ENCODE measurements at regions not wholly inside any gene's neighbourhood (a gene's known extent, or its start where the extent isn't known, plus 50 kb on each side); places are given as distances from the start of the nearest gene placed in this dataset.

DNA sequence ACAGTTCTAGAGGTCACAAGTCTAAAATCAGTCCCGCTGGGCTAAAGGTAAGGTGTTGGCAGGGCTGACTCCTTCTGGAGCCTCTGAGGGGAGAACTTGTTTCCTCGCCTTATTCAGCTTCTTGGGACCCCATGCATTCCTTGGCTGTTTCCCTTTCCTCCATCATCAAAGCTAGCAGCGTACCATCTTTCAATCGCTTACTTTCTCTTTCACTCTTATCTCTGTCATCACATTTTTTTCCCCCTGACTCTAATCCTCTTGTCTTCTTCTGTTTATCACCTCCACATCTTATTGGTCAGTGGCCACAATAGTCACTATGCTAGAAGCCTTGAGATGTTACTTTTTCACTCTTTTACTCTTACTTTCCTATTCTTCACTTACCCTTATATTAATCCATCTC lies 72.5 kb upstream of the SPEF2 start:
- no peak for DNase-seq
- Histone ChIP-seq H3K4me3 (no peak overlapping the region), H3K9me3 (peaks cover 0 to 10% (median 0%) of the 10 kb centered on the region in 8 donors), H3K27me3 (replicated peaks in 1 of 7) (no peaks in the 10 kb centered on the region), H3K36me3 (no peaks in the 10 kb centered on the region), H3K4me1 (no peaks in the 10 kb centered on the region), H3K27ac (no peak overlapping the region)
- intact Hi-C loops (cut with DNase I; ENCODE audit: low total_unique reads), result no loop called here
- TF ChIP-seq POLR2A (IDR thresholded peaks at IDR 0.05), result no peak
- TF ChIP-seq, protein P1, sequence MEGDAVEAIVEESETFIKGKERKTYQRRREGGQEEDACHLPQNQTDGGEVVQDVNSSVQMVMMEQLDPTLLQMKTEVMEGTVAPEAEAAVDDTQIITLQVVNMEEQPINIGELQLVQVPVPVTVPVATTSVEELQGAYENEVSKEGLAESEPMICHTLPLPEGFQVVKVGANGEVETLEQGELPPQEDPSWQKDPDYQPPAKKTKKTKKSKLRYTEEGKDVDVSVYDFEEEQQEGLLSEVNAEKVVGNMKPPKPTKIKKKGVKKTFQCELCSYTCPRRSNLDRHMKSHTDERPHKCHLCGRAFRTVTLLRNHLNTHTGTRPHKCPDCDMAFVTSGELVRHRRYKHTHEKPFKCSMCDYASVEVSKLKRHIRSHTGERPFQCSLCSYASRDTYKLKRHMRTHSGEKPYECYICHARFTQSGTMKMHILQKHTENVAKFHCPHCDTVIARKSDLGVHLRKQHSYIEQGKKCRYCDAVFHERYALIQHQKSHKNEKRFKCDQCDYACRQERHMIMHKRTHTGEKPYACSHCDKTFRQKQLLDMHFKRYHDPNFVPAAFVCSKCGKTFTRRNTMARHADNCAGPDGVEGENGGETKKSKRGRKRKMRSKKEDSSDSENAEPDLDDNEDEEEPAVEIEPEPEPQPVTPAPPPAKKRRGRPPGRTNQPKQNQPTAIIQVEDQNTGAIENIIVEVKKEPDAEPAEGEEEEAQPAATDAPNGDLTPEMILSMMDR (IDR thresholded peaks at IDR 0.05 in 8 of 11, conservative IDR thresholded peaks at IDR 0.05 in 3 of 11), result no peak
- no peak for TF ChIP-seq POLR2AphosphoS5 (IDR thresholded peaks at IDR 0.05)
- 73 to 82% (median 78%) methylated on average over 4 of the region's 4 CpGs for WGBS, 5 donors

DNA sequence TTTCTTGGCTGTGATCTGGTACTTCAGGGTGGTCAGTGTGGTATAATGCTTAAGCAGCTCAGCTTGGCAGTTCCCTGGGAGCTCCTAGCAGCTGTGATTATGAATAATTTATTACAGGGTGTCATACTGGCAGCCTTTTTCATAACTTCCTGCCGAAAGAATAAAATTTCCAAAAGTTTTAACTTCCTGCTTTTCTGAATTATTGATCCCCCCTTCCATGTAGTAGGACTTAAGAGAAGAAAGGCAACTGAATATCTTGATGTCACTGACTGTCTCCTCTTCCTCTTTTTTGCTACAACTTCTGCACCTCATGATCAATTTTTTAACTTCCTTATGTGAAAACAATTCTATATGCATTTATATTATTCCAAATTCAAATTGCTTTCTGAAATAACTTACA lies 74.3 kb upstream of the SPEF2 start:
- no peaks in the 10 kb centered on the region for H3K36me3 ChIP-seq
- no peaks in the 10 kb centered on the region for H3K4me1 ChIP-seq
- TF ChIP-seq, protein P1 (IDR thresholded peaks at IDR 0.05 in 8 of 11, conservative IDR thresholded peaks at IDR 0.05 in 3 of 11), result no peak
- TF ChIP-seq POLR2AphosphoS5 (IDR thresholded peaks at IDR 0.05) (no peak), POLR2A (IDR thresholded peaks at IDR 0.05) (no peak)
- H3K27me3 ChIP-seq (replicated peaks in 1 of 7), result no peaks in the 10 kb centered on the region
- 11 to 39% (median 25%) methylated on average over 1 of the region's 1 CpG for WGBS, 5 donors
- H3K27ac ChIP-seq, result no peak overlapping the region
- H3K4me3 ChIP-seq, result no peak overlapping the region
- intact Hi-C loops (cut with DNase I; ENCODE audit: low total_unique reads), result no loop called here
- H3K9me3 ChIP-seq, result peaks cover 0 to 10% (median 0%) of the 10 kb centered on the region in 8 donors
- no peak for DNase-seq

DNA sequence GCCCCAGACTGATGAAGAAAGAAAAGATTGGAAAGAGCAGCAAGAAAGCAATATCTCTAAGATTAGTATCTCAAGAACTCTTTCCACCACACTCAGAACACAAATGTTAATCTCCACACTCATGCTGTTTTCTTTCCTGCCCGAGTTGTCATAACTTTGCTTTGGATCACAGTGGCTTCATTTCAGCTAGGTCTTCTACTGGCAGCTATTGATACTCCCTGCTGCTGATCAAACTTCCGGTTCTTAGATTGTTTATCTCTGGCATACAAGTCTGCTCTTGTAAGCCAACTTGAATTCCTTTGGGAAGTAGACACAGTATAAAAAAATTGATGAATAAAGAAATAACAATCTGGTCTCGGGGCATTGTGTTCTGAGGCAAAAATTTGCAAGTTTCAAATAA lies 77.7 kb upstream of the SPEF2 start:
- H3K9me3 ChIP-seq, result peaks cover 0 to 10% (median 0%) of the 10 kb centered on the region in 8 donors
- no peak overlapping the region for H3K27ac ChIP-seq
- no peaks in the 10 kb centered on the region for H3K36me3 ChIP-seq
- no peak for DNase-seq
- intact Hi-C loops (cut with DNase I; ENCODE audit: low total_unique reads), result no loop called here
- TF ChIP-seq POLR2AphosphoS5 (IDR thresholded peaks at IDR 0.05) (no peak), POLR2A (IDR thresholded peaks at IDR 0.05) (no peak)
- TF ChIP-seq, protein P1 (IDR thresholded peaks at IDR 0.05 in 8 of 11, conservative IDR thresholded peaks at IDR 0.05 in 3 of 11), result no peak
- H3K27me3 ChIP-seq (replicated peaks in 1 of 7), result no peaks in the 10 kb centered on the region
- no peak overlapping the region for H3K4me3 ChIP-seq
- WGBS, 5 donors, result 74 to 93% (median 83%) methylated on average over 3 of the region's 3 CpGs
- no peaks in the 10 kb centered on the region for H3K4me1 ChIP-seq

DNA sequence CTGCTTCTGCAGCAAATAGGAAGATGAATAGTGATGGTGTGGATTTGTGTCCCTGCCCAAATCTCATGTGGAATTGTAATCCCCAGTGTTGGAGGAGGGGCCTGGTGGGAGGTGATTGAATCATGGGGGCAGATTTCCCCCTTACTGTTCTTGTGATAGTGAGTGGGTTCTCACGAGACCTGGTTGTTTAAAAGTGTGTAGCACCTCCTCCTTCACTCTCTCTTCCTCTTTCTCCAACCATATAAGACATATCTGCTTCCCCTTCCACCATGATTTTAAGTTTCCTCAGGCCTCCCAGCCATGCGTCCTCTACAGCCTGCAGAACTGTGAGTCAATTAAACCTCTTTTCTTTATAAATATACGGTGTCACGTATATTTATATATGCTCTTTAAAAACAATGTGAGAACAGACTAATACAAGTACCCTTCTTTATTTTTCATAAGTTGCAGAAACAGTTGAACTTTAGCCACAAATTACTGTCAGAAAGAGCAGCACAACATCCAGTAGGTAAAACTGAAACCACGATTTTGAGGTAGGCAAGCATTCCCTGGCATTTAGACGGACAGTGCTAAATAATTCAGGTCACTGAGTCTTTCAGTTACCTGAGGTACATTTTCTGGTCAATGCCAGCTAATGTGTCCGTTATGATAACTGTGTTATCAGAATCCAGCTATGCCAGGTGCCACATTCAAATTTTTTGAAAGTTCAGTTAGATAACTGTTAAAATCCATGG lies 79.3 kb upstream of the SPEF2 start:
- peaks cover 0 to 10% (median 0%) of the 10 kb centered on the region in 8 donors for H3K9me3 ChIP-seq
- no peaks in the 10 kb centered on the region for H3K4me1 ChIP-seq
- TF ChIP-seq POLR2AphosphoS5 (IDR thresholded peaks at IDR 0.05) (no peak), POLR2A (IDR thresholded peaks at IDR 0.05) (no peak)
- TF ChIP-seq, protein P1 (IDR thresholded peaks at IDR 0.05 in 8 of 11, conservative IDR thresholded peaks at IDR 0.05 in 3 of 11), result no peak
- no peak overlapping the region for H3K27ac ChIP-seq
- no peaks in the 10 kb centered on the region for H3K27me3 ChIP-seq (replicated peaks in 1 of 7)
- no peak overlapping the region for H3K4me3 ChIP-seq
- WGBS, 5 donors, result 60 to 68% (median 64%) methylated on average over 7 of the region's 7 CpGs
- DNase-seq, result no peak
- H3K36me3 ChIP-seq, result no peaks in the 10 kb centered on the region
- intact Hi-C loops (cut with DNase I; ENCODE audit: low total_unique reads), result no loop called here

All from spleen (tissue), 11 donors.